ENCODE measurements at regions not wholly inside any gene's neighbourhood (a gene's known extent, or its start where the extent isn't known, plus 50 kb on each side); places are given as distances from the start of the nearest gene placed in this dataset.

GRCh38 chr4:30854531-30854930, 134.4 kb downstream of the PCDH7 start:
- Histone ChIP-seq H3K36me3 (no peaks in the 10 kb centered on the region), H3K27me3 (no peaks in the 10 kb centered on the region), H3K4me1 (no peaks in the 10 kb centered on the region), H3K4me3 (no peak overlapping the region), H3K9me3 (no peaks in the 10 kb centered on the region), H3K27ac (no peak overlapping the region)
- 33% methylated on average over 3 of the region's 3 CpGs for WGBS (ENCODE audit: insufficient coverage, low coverage, low lambda C conversion rate, missing lambda C conversion rate)
- no peak for TF ChIP-seq CTCF (IDR thresholded peaks at IDR 0.05)
- TF ChIP-seq POLR2A (IDR thresholded peaks at IDR 0.05) = no peak
- intact Hi-C loops (cut with DNase I) = no loop called here
- no peak for DNase-seq
- ATAC-seq = no peak

GRCh38 chr4:30855232-30855631, 135.1 kb downstream of the PCDH7 start:
- Histone ChIP-seq H3K4me3 (no peak overlapping the region), H3K27me3 (no peaks in the 10 kb centered on the region), H3K4me1 (no peaks in the 10 kb centered on the region), H3K27ac (no peak overlapping the region), H3K9me3 (no peaks in the 10 kb centered on the region), H3K36me3 (no peaks in the 10 kb centered on the region)
- DNase-seq (no peak), ATAC-seq (no peak)
- intact Hi-C loops (cut with DNase I) = no loop called here
- WGBS (ENCODE audit: insufficient coverage, low coverage, low lambda C conversion rate, missing lambda C conversion rate) = 68% methylated on average over 3 of the region's 3 CpGs
- no peak for TF ChIP-seq POLR2A (IDR thresholded peaks at IDR 0.05)
- no peak for TF ChIP-seq CTCF (IDR thresholded peaks at IDR 0.05)

- Histone ChIP-seq H3K4me1 (no peaks in the 10 kb centered on the region), H3K27ac (no peak overlapping the region), H3K9me3 (no peaks in the 10 kb centered on the region), H3K36me3 (no peaks in the 10 kb centered on the region), H3K4me3 (no peak overlapping the region), H3K27me3 (no peaks in the 10 kb centered on the region)
- 32% methylated on average over 6 of the region's 6 CpGs for WGBS (ENCODE audit: insufficient coverage, low coverage, low lambda C conversion rate, missing lambda C conversion rate)
- intact Hi-C loops (cut with DNase I) = no loop called here
- TF ChIP-seq CTCF (IDR thresholded peaks at IDR 0.05) (no peak), POLR2A (IDR thresholded peaks at IDR 0.05) (no peak)
- DNase-seq = no peak
- ATAC-seq = no peak
These were observed 136.8 kb downstream of the PCDH7 start for GRCh38 chr4:30856795-30857564.

GRCh38 chr4:30860978-30861377, 140.8 kb downstream of the PCDH7 start:
- H3K4me3 ChIP-seq = no peak overlapping the region
- no peak overlapping the region for H3K27ac ChIP-seq
- H3K36me3 ChIP-seq = no peaks in the 10 kb centered on the region
- no peak for TF ChIP-seq CTCF (IDR thresholded peaks at IDR 0.05)
- no peak for TF ChIP-seq POLR2A (IDR thresholded peaks at IDR 0.05)
- no peaks in the 10 kb centered on the region for H3K9me3 ChIP-seq
- intact Hi-C loops (cut with DNase I) = no loop called here
- no peaks in the 10 kb centered on the region for H3K4me1 ChIP-seq
- DNase-seq (no peak), ATAC-seq (no peak)
- no peaks in the 10 kb centered on the region for H3K27me3 ChIP-seq
- 46% methylated on average over 3 of the region's 3 CpGs for WGBS (ENCODE audit: insufficient coverage, low coverage, low lambda C conversion rate, missing lambda C conversion rate)

All from right lobe of liver (tissue), 6 donors.